KG1 (cell line): ENCODE measurements at regions not wholly inside any gene's neighbourhood (a gene's known extent, or its start where the extent isn't known, plus 50 kb on each side); places are given as distances from the start of the nearest gene placed in this dataset.
"Not testable (repeated sequence)": the region's sequence is repeated elsewhere in the genome, so short reads cannot be mapped to it uniquely, and the experiment has no call there.

Source experiments
- DNase-seq: peaks from one replicate; lab custom pipeline; 2025; lab: John Stamatoyannopoulos, UW

- DNase-seq = no peak
These were observed 825.4 kb upstream of the CDH6 start for GRCh38 chr5:30368064-30368463.

- DNase-seq = not testable (repeated sequence)
These were observed 828.5 kb upstream of the CDH6 start for GRCh38 chr5:30365031-30365430.

GRCh38 chr5:30357371-30357770 is 836.1 kb upstream of the CDH6 start:
- no peak for DNase-seq

- no peak for DNase-seq
These were observed 837.8 kb upstream of the CDH6 start for GRCh38 chr5:30355675-30356074.

- DNase-seq = no peak
These were observed 845.6 kb upstream of the CDH6 start for GRCh38 chr5:30347858-30348257.

- not testable (repeated sequence) for DNase-seq
These were observed 847.7 kb upstream of the CDH6 start for GRCh38 chr5:30345539-30346345.

- no peak for DNase-seq
These were observed 849.8 kb upstream of the CDH6 start for GRCh38 chr5:30343707-30344106.

GRCh38 chr5:30341466-30341865 is 852.0 kb upstream of the CDH6 start:
- no peak for DNase-seq

- no peak for DNase-seq
These were observed 856.4 kb upstream of the CDH6 start for GRCh38 chr5:30337084-30337573.

GRCh38 chr5:30331534-30331933 is 862.0 kb upstream of the CDH6 start:
- no peak for DNase-seq

GRCh38 chr5:30325795-30326194 is 867.7 kb upstream of the CDH6 start:
- no peak for DNase-seq

- no peak for DNase-seq
These were observed 869.4 kb upstream of the CDH6 start for GRCh38 chr5:30324083-30324482.

- no peak for DNase-seq
These were observed 905.6 kb upstream of the CDH6 start for GRCh38 chr5:30287890-30288289.

- no peak for DNase-seq
These were observed 914.2 kb upstream of the CDH6 start for GRCh38 chr5:30279237-30279636.

- DNase-seq = no peak
These were observed 926.5 kb upstream of the CDH6 start for GRCh38 chr5:30267026-30267425.

GRCh38 chr5:30239331-30240022 is 954.0 kb upstream of the CDH6 start:
- DNase-seq = no peak

- no peak for DNase-seq
These were observed 956.3 kb upstream of the CDH6 start for GRCh38 chr5:30237189-30237588.

GRCh38 chr5:30209755-30210154 is 983.7 kb upstream of the CDH6 start:
- no peak for DNase-seq

GRCh38 chr5:30197662-30198061 is 995.8 kb upstream of the CDH6 start:
- DNase-seq = no peak

GRCh38 chr5:30195036-30195435 is 998.5 kb upstream of the CDH6 start:
- no peak for DNase-seq

- DNase-seq = no peak
These were observed 998.9 kb upstream of the CDH6 start for GRCh38 chr5:30194595-30194994.

GRCh38 chr5:30183795-30184194 is 1009.7 kb upstream of the CDH6 start:
- no peak for DNase-seq

GRCh38 chr5:30156156-30156555 is 1037.3 kb upstream of the CDH6 start:
- no peak for DNase-seq
